ENCODE measurements at regions not wholly inside any gene's neighbourhood (a gene's known extent, or its start where the extent isn't known, plus 50 kb on each side); places are given as distances from the start of the nearest gene placed in this dataset.
A peak's percentile ranks its signal among the peaks of the same experiment; 100 is the strongest.

GRCh38 chr2:41958251-41958650, 89.6 kb upstream of the PKDCC start:
- FAIRE-seq (no peak), DNase-seq (ENCODE audit: insufficient read length, low spot score) (no peak)
- TF ChIP-seq POLR2AphosphoS5 (IDR thresholded peaks at IDR 0.05; ENCODE audit: low read depth, low read length) (no peak), TAF1 (IDR thresholded peaks at IDR 0.05; ENCODE audit: low read depth, low read length) (no peak), POU2F2 (IDR thresholded peaks at IDR 0.05; ENCODE audit: low read depth, low read length) (no peak), POLR2A (IDR thresholded peaks at IDR 0.05; ENCODE audit: low read depth, low read length) (no peak), SPI1 (IDR thresholded peaks at IDR 0.05; ENCODE audit: low read depth, low read length) (no peak), PAX5 (IDR thresholded peaks at IDR 0.05; ENCODE audit: insufficient read depth, low read length, severe bottlenecking) (no peak)

DNA sequence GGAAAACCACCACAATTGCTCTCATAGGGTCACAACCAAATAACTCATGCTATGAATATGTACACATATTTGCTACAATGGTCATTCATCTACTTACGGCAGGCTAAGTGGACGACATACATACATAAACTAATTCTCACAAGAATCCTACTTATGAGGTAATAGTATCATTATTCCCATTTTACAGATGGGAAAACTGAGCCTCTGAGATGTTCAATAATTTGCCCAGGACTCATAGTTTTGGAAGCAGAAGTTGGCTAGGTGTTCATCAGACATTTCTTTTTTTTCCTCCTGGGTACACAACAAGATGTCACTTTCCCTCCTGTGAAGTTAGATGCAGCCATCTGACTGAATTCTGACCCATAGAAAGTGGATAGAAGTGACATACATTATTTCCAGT, 89.0 kb upstream of the PKDCC start:
- FAIRE-seq: no peak
- TF ChIP-seq POLR2A (IDR thresholded peaks at IDR 0.05; ENCODE audit: low read depth, low read length) (no peak), TAF1 (IDR thresholded peaks at IDR 0.05; ENCODE audit: low read depth, low read length) (no peak), POU2F2 (IDR thresholded peaks at IDR 0.05; ENCODE audit: low read depth, low read length) (no peak), POLR2AphosphoS5 (IDR thresholded peaks at IDR 0.05; ENCODE audit: low read depth, low read length) (no peak), SPI1 (IDR thresholded peaks at IDR 0.05; ENCODE audit: low read depth, low read length) (no peak)
- DNase-seq (ENCODE audit: insufficient read length, low spot score): no peak

DNA sequence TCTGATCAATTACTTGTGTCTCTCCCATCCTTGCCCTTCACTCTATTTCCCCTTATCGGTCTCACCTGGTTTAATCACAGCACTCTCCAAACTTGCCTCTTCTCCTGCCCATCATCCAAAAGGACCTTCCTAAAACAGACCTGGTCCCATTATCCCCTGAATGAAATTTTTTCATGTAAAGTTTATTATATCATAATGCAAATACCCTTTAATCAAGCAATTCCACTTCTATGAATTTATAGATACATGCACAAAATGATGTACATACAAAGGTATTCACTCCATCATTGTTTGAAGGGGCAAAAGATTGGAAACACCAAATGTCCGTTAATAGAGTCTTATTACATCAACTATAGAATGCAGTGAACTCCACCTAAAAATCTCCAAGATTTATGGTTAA, 88.1 kb upstream of the PKDCC start:
- no peak for TF ChIP-seq PAX5 (IDR thresholded peaks at IDR 0.05; ENCODE audit: insufficient read depth, low read length, severe bottlenecking)
- no peak for TF ChIP-seq POLR2AphosphoS5 (IDR thresholded peaks at IDR 0.05; ENCODE audit: low read depth, low read length)
- no peak for FAIRE-seq
- no peak for DNase-seq (ENCODE audit: insufficient read length, low spot score)

- FAIRE-seq (no peak), DNase-seq (ENCODE audit: insufficient read length, low spot score) (no peak)
- no peak for TF ChIP-seq POLR2A (IDR thresholded peaks at IDR 0.05; ENCODE audit: low read depth, low read length)
- TF ChIP-seq TAF1 (IDR thresholded peaks at IDR 0.05; ENCODE audit: low read depth, low read length): no peak
- no peak for TF ChIP-seq POLR2AphosphoS5 (IDR thresholded peaks at IDR 0.05; ENCODE audit: low read depth, low read length)
- TF ChIP-seq POU2F2 (IDR thresholded peaks at IDR 0.05; ENCODE audit: low read depth, low read length): no peak
- TF ChIP-seq PAX5 (IDR thresholded peaks at IDR 0.05; ENCODE audit: insufficient read depth, low read length, severe bottlenecking): no peak
- TF ChIP-seq SPI1 (IDR thresholded peaks at IDR 0.05; ENCODE audit: low read depth, low read length): no peak
Measured at GRCh38 chr2:41962922-41963622, 84.7 kb upstream of the PKDCC start.

DNA sequence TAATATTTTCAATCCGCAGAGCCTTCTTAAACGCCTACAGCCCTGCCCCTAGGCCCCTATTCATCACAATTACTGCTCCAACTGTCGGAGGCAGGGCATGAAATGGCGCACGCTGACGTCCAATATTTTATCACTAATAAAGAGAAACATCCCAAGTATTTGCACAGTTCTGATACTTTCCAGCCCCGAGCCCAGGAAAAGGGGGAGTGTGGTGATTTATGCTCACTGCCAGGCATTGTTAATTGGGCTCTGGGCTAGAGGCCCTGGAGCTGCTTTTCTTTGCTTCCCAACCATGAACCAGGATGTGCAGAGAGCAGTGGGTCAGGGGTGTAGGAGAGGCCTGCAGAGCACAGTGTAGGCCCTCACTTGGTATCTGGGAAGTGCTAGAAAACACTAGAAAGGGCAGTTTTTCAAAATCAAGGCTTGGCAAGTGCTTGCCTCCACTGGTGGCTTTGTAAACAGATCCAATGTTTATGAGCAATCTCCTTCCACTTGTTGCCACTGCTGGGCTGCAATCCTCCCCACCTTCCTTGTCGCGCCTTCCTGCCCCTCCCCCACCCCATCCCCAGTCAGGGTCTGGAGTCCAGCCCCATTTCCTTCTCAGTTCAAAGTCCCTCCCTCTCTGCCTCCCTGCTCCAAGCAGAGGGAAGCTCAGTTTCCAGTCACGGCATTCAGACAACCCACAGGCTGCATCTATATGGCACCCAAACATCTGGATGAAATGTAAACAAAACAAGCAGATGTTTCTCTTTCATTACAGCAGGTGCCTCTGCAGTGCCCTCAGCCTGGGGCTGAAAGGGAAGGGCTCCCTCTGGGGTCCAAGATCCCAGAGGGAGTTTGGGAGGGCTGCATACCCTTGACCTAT, 83.9 kb upstream of the PKDCC start:
- DNase-seq (ENCODE audit: insufficient read length, low spot score) (no peak), FAIRE-seq (no peak)
- no peak for TF ChIP-seq PAX5 (IDR thresholded peaks at IDR 0.05; ENCODE audit: insufficient read depth, low read length, severe bottlenecking)
- no peak for TF ChIP-seq TAF1 (IDR thresholded peaks at IDR 0.05; ENCODE audit: low read depth, low read length)
- no peak for TF ChIP-seq POLR2A (IDR thresholded peaks at IDR 0.05; ENCODE audit: low read depth, low read length)
- no peak for TF ChIP-seq POU2F2 (IDR thresholded peaks at IDR 0.05; ENCODE audit: low read depth, low read length)
- TF ChIP-seq POLR2AphosphoS5 (IDR thresholded peaks at IDR 0.05; ENCODE audit: low read depth, low read length): no peak

GRCh38 chr2:41965173-41965908, 82.5 kb upstream of the PKDCC start:
- DNase-seq (ENCODE audit: insufficient read length, low spot score) (no peak), FAIRE-seq (no peak)
- TF ChIP-seq POLR2A (IDR thresholded peaks at IDR 0.05; ENCODE audit: low read depth, low read length): no peak
- no peak for TF ChIP-seq PAX5 (IDR thresholded peaks at IDR 0.05; ENCODE audit: insufficient read depth, low read length, severe bottlenecking)
- no peak for TF ChIP-seq POU2F2 (IDR thresholded peaks at IDR 0.05; ENCODE audit: low read depth, low read length)
- TF ChIP-seq SPI1 (IDR thresholded peaks at IDR 0.05; ENCODE audit: low read depth, low read length): no peak
- no peak for TF ChIP-seq TAF1 (IDR thresholded peaks at IDR 0.05; ENCODE audit: low read depth, low read length)
- TF ChIP-seq POLR2AphosphoS5 (IDR thresholded peaks at IDR 0.05; ENCODE audit: low read depth, low read length): no peak

GRCh38 chr2:41965909-41966295, 81.9 kb upstream of the PKDCC start:
- FAIRE-seq: no peak
- DNase-seq (ENCODE audit: insufficient read length, low spot score): no peak
- no peak for TF ChIP-seq POLR2AphosphoS5 (IDR thresholded peaks at IDR 0.05; ENCODE audit: low read depth, low read length)
- peak; percentile 31 for TF ChIP-seq SPI1 (IDR thresholded peaks at IDR 0.05; ENCODE audit: low read depth, low read length)

- FAIRE-seq: no peak
- TF ChIP-seq POLR2A (IDR thresholded peaks at IDR 0.05; ENCODE audit: low read depth, low read length) (no peak), TAF1 (IDR thresholded peaks at IDR 0.05; ENCODE audit: low read depth, low read length) (no peak), POLR2AphosphoS5 (IDR thresholded peaks at IDR 0.05; ENCODE audit: low read depth, low read length) (no peak), SPI1 (IDR thresholded peaks at IDR 0.05; ENCODE audit: low read depth, low read length) (no peak), PAX5 (IDR thresholded peaks at IDR 0.05; ENCODE audit: insufficient read depth, low read length, severe bottlenecking) (no peak), POU2F2 (IDR thresholded peaks at IDR 0.05; ENCODE audit: low read depth, low read length) (no peak)
- no peak for DNase-seq (ENCODE audit: insufficient read length, low spot score)
Measured at GRCh38 chr2:41966431-41966893, 81.4 kb upstream of the PKDCC start.

GRCh38 chr2:41966920-41967319, 80.9 kb upstream of the PKDCC start:
- TF ChIP-seq TAF1 (IDR thresholded peaks at IDR 0.05; ENCODE audit: low read depth, low read length) (no peak), SPI1 (IDR thresholded peaks at IDR 0.05; ENCODE audit: low read depth, low read length) (no peak), POLR2A (IDR thresholded peaks at IDR 0.05; ENCODE audit: low read depth, low read length) (no peak), PAX5 (IDR thresholded peaks at IDR 0.05; ENCODE audit: insufficient read depth, low read length, severe bottlenecking) (no peak), POU2F2 (IDR thresholded peaks at IDR 0.05; ENCODE audit: low read depth, low read length) (no peak), POLR2AphosphoS5 (IDR thresholded peaks at IDR 0.05; ENCODE audit: low read depth, low read length) (no peak)
- DNase-seq (ENCODE audit: insufficient read length, low spot score) (no peak), FAIRE-seq (no peak)
